Stimulated activated CD4-positive, alpha-beta T cell treated with anti-CD3 and anti-CD28 coated beads, Interleukin-2, amount 100 ng/mL, for 4 hours (primary cell): ENCODE measurements at regions not wholly inside any gene's neighbourhood (a gene's known extent, or its start where the extent isn't known, plus 50 kb on each side); places are given as distances from the start of the nearest gene placed in this dataset.

Source experiments
- DNase-seq: peaks from one replicate; pipeline ENCODE4 v3.0.0-alpha.2; 2020; ENCODE audit warnings: low read depth

DNA sequence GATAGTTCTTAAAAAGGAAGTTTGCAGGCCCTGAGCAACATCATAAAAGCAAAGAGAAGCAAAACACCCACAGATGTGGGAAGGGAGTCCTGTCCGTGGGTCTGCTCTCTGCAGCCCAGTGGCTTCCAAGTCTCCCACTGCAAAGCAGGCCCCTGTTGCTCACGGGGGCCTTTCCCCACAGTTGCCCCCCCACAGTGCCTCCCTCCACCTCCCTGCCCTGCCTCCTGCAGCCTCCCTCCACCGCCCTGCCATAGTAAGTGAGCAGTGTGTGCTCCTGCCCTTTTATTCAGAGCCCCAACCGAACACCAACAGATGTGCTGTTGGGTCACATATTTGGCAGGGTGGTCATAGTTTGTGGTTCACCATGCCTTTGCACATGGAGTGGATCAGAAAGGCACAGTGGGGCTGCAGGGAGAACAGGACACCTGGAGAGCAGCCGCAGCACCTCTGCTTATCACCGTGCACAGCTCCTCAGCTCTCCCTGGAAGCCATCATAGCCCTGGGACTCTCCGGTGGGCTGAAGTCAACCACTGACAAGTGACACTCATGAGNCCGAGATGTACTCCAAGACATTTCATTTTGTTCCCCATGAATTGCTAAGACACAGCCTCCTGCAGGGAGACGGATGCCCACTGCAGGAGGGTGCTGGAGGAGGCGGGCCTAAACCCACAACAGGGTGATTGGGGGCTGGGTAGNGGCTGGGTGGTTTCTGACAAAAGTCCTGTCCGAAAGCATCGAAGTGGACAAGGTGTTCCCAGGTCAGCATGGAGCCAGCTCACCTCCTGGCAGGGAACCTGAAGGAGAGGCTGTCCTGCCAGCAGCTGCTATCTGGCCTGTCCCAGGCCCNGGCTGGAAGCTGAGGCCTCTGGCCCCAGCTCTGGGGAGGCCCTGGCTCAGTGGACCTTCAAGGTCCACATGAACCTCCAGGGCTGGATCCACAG, 278.9 kb downstream of the GADD45G start:
- DNase-seq = no peak

DNA sequence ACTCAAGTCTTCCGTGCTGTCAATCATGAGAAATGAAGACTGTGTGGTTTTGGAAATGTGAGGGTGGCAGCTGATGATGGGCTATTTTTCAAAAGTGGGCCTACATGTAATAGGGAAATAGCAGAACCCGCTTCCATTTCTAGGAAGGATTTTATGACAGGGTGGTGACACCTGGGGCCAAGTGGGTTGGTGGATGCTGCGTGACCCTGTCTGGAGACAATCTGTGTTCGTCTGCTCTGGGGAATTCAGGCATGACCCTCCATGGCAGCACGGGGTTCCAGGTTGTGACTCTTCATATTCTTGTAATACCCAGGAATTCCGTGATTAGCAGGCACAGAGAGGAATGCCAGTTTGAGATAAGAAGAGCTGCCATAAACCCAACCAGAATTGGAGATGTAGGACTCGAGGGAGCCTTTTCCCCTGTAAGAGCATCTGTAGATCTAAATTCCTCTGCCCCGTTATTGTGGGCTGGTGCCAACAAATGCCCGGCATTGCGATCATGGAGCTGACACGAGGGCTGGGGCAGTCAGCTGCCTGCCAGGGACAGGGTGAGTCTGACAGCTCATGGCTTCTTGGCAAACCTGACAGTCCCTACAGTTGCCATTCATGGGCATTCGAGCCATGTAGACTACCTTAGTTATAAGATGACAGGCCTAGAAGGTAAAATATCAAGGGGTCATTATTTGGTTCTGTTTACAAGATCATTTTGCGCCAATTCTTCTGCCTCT, 279.7 kb downstream of the GADD45G start:
- no peak for DNase-seq

DNA sequence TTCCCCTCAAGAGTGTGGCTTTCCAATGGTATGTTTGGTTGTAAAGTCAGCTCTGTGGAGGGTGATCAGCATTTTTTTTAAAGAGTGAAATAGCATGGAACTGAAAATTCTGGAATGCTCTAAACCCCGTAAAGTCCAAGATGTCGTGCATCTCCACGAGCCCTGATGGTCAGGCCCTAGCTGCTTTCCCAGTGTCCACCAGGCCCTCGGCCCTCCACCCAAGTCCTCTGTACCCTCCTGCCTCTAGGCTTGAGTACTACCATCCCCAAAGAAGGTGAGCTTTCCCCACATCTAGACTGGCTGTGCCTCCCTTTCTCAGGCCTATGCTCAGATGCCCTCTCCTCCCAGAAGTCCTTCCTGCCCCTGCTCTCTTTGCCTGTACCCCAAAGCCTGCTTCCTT, 280.3 kb downstream of the GADD45G start:
- DNase-seq = no peak

DNA sequence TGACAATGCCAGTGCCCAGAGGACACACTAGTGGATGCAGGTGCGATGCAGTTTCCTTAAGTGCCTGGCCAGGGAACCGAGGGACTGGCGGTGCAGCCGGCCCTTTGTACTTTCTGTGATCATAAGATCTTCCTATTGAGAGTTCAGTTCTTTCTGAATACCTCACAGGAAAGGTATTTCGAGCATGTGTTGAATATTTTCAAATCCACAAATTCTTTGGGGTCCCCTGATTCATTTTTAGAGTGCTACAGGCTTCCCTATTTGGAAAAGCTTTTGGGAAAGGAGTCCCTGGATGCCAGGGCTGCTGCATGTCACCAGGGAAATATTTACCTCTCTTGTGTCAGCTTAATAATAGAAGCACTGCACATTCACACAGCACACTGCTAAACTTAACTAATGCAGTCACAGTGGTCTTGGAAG, 281.5 kb downstream of the GADD45G start:
- no peak for DNase-seq

DNA sequence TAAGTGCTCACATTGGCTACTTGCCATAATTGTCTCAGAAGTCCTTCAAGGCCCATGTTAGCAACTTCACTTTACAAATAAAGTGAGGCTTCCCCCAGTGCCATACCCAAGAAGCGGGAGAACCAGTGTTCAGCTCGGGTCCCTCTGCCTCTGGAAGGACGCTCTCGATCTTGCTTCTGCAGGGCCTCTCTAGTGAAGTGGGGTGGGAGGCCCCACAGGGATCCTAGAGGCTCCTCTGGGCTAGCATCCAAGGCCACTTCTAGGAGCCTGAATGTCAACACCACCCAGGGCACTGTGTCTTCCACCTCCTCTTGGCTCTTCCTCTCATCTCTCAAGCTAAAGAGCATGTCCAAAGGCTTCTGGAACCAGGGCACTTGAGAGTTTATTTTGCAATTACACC, 282.5 kb downstream of the GADD45G start:
- DNase-seq = no peak

DNA sequence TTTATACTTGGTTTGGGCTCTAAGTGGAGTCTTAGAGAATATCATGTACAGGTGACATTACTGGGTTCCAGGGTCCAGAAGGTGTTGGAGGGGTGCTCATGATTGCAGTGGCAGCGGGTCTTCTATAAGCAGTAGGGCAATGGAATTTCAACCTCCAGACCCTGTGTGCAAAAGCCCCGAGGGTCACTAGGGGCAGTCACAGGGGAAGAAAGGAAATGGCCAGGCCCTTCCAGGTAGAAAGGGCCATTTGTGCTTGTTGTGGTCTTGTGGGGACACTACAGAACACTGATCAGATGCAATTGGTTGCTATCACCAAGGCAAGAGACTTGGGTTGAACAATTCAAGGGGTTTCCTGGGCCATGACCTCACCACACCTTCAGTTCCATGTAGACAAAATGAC, 283.4 kb downstream of the GADD45G start:
- DNase-seq = no peak

DNA sequence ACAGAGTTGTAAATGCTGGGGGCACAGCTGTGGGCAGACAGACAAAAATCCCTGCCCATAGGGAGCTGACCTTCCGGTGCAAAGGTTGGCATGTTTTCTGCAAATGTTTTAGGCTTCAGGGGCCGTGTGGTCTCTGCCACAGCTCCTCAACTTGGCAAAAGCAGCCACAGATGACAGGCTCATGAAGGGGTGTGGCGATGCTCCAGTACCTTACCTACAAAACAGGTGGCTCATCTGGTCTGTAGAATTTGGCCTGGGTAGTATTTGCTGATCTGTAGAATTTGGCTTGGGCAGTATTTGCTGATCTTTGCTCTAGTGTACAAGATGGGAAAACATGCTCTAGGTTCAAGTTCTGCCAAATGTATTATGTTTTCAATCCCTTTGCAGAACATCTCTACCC, 283.9 kb downstream of the GADD45G start:
- no peak for DNase-seq

DNA sequence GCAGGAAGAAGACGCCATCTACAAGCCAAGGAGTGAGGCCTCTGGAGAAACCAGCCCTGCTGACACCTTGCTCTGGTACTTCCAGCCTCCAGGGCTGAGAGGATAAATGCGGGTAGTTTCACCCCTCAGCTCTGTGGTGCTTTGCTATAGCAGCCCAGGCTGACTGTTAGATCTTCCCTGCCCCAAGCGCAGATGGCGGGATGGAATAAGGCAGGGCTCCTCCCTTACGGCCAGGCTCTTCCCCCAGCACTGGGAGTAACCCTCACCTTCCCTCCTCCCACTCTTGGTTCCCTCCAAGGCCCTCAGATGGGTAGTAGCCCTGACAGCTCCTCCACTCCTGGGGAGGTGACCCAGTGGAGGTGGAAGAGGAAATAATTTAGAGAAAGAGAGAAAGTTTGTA, 285.1 kb downstream of the GADD45G start:
- no peak for DNase-seq

DNA sequence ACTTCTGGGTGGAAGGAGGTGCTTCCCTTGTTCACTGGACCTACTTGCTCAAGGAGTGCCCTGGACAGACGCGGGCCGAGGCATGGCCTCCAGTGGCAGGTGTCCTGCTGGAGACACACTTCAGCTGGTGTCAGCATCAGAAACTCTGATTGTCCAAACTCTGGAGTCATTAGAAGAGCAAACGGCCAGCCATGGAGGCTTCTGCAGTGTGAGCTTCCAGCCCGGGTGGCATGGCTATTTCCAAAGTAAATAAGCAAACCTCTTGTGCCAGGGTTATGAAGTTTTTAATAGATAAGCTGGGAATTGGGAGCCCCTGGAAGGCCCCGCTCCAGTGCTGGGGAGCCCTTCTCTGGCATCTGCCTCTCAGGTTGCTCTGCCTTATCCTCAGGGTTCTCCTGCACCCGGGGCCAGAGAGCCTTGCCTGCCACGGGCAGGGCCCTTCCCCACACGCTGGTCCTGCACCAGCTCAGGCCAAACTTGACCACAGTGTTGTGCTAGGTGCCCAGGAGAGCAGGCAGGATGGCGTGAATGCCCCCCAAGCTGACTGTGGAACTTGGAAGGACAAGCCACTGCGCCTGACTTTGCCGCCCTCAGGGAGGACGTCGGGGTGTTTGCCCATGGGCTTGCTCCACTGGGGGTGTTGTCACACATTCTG, 285.6 kb downstream of the GADD45G start:
- DNase-seq = no peak

DNA sequence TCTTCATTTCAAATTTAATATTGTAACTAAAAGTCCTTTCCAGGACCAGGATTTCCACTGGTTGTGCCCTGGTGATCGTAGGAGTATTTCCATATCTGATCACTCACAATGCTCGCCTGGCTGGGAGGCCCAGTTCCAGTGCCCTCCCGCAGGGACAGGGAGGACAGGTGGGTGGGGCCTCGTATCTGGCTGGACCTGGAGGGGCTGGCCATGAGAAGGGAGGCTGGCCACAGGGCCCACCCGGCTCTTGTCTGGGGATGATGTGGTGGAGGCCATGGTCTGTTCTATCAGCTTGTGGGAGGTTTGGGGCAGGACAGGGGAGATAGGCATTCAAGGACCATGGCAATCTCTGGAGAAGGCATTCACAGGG, 286.4 kb downstream of the GADD45G start:
- no peak for DNase-seq

DNA sequence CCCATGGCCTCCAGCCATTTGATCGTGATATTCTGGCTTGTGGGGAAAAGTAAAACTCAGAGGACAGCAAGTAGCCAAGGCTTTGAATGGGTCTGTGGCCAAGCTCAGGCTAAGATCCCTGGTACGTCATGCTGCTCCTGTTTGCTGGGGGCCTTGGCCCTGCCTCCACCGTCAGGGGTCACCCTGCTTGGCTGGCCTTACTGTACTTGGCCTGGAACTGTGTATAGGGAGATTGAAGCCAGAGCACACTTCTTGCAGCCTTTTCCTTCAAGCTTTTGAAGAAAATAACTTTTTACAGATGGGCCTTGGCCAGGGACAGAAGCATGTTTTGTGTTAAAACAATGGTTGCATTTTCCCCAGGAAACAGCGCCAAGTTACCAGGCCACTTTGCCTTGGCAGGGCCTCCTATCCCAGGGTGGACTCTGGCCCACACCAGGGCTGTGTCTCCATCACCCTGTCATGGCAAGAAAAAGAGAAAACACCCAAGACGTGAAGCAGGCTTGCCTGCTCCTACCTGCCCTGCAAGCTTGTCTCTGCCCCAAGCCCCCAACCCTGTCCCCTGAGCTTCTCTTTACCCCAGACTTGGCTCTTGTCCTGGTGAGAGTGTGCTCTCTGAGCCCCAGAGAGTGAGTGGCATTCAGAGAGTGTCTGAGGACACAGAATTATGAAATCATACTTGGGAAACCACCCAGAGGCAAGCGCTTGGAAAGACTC, 286.9 kb downstream of the GADD45G start:
- DNase-seq = no peak

DNA sequence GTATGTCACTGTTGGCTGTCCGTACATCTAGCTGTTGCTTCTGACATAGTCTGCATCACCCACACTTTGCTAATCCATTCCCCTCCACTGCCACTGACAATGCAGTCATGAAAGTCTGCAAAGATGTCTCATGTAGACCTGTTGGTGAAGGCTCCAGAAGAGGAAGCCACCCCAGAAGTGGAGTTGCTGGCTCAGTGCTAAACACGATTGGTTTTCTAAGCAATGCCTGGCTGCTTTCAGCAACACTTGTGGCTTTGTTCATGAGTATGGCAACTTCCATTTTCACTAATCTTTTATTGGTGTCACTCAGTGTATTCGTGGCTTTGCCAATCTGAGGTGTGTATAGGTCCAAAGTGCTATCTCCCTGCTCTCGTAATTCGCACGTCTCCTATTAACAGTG, 288.1 kb downstream of the GADD45G start:
- no peak for DNase-seq

DNA sequence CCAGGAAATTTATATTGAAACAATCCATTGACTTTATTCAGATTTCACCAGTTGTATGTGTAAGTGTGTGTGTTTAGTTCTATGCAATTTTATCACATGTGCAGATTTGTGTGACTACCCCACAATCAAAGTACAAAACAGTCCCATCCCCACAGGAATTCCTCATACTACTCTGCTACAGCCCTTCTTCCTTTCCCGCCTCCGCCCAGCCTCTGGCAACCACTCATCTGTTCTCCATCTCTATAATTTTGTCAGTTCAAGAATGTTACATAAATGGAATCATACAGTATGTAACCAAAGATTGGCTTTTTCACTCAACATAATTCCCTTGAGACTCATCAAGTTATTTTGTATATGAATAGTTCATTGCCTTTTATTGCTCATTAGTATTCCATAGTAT, 289.1 kb downstream of the GADD45G start:
- DNase-seq = no peak

DNA sequence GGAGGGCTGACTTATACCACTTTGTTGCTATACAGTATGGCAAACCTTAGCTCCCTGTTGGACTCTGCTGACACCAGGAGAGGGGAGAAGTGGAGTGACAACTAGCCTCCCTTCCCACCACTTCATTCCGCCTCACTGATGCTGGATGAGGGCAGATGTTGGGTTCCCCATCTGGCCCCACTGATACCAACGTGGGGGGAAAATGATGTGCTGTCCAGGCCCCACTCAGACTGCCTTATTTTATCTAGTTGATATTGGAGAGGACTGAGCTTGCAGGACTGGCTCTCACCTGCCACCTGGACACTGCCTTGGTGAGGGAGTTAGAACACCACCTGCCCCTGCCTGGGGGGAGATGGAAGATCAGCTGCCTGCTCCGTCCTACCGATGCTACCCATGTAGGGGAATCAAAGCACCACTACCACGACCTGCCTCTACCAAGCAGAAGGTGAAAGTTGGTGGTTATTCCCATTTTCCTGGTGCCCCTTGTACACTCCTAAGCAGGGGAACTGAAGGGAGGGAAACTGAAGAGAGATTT, 292.1 kb downstream of the GADD45G start:
- DNase-seq = no peak

DNA sequence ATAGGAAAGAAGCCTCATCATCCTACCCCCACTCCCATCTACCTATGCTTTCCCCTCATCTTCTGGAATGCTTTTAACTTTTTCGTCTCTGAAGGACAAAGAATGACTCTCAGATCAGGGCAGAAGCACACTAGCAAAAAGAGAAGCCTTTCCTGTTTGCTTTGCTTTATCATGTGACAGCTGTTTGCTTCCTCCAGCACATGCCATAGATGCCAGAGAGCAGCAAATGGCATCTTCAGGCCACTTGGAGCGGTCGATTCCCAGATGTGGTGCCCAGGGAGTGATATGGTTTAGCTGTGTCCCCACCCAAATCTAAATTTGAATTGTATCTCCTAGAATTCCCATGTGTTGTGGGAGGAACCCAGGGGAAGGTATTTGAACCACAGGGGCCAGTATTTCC, 294.8 kb downstream of the GADD45G start:
- no peak for DNase-seq

DNA sequence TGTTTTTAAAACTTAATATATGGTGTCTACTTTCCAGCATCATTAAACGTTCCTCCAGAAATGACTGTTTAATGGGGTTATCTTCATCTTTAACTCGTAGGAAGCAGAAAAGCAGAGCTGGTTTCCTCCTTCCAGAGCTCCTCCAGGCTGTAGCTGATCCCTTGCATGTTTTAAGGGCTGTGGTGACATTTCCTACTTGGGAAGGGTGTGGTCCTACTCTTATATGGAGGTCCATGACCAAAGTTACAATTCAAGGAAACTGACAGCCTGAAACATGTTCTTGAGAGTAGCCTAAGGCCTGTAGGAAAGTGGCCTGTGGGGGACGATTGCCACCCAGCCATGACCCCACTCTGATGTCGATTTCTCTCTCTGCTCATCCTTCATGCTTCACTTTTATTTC, 297.1 kb downstream of the GADD45G start:
- no peak for DNase-seq

DNA sequence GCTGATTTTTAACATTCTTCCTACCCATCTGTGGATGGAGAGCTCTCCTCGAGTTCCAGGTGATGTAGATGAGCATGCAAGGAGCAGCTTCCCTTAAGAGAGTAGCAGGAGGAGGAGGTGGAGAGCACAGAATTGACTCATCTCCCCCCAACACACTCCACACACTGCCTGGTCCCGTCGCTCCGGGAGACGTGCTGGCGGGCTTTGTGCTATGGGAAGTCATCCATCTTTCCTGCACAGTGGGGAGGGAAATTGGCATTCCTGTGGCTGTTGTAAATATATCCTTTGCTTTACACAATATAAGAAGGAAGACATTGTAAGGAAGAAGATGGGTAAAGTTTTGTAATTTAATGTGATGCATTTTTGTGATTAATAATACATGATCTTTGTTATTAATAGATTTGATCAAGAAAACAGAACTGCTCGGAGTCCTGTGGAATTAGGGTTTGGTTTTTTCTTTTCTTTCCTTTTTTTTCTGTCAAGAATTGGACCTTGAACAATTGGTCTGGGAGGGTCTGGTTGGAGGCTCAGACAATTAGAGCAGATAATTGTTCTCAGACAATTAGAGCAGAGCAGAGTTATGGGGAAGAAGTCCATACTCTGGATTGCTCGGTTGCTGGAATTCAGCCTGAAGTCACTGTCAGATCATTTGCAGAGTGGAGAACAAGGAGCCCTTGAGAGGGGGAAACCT, 297.8 kb downstream of the GADD45G start:
- DNase-seq = no peak

DNA sequence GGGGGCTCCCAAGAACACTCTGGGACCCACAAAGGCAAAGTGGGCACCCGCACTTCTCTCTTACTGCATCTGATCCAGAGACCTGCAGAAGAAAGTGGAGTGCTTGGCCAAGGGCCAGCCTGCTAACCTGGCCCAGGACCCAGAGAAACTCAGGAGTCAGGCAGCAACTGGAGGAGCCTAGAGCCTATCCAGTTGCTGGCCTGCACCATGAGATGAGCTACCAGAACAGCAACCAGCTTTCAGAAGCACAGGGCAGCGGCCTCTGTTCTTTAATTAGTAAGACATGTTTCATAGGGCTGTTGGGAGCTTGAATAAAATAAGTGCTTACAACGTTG, 298.3 kb downstream of the GADD45G start:
- DNase-seq = no peak

DNA sequence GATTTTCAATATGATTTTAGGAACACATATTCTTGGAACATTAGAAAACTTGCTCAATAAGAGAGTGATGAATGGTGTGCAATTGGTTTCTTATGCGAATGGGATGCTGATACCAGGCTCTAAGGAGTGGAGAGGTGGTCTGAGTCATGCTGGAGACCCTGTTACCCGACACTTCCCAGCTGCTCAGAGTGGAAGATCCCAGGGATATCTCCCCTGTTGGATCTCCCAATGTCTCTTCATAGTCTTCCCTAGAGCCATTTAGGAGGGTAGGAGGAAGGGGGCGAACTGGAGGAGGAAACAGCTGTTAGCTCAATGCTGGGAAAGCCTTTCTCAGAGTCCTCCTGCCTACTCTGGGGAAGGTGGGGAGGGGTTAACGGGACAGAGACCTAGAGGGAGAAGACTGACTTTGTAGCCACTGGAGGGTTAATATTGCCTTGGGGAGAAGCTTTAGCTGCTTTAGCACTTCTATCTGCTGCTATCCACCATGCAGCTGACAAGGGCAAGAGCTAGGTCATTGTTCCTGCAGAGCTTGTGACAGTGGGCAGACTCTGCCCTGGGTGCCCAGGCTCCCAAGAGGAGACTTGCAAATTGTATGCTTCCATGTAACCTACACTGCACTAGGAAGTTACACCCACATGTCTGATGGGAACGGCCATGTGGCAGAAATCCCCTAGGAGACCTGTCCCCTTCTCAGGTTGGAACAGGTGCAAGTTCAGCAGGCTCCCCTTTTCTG, 301.0 kb downstream of the GADD45G start:
- DNase-seq = no peak

DNA sequence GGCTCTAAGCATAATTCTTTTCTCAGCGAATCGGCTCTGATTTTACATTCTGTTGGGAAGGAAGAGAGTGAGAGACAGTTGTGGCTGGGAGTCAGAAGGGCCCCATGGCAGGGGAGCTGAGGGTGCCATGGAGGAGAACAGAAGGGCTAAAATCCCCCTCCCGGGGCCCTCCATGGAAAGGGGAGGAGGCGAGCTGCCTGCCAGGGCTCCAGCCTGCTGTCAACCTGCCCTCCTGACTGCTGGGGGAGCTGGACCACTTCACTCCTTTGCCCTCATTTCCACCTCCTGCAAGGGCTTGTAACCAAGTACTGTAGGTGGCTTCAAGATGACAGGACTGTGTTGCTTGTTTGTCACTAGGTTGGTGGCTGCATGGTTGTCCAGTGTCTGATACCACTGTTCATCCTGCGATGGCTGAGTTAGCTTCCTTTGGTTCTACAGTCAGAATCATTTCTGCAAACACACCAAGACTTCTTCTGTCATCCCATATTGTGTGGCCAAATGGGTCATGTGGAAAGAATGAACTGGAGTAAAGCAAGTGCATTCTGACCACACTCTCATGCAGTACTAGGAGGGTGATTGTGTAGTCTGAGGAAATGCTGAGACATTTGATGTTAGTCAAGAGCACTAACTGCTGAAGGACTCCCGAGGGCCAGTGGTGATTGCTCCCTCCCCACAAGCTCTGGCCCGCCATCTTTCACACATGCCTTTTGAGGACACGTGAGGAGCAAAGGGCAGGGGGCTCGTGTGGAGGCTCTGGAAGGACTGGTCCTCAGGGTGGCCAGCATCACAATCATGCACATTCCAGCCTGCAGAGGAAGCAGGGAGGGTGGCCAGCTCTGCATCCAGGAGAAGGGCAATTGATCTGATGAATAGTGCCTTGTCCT, 307.2 kb downstream of the GADD45G start:
- DNase-seq = no peak
